H1 (cell line): ENCODE measurements at regions not wholly inside any gene's neighbourhood (a gene's known extent, or its start where the extent isn't known, plus 50 kb on each side); places are given as distances from the start of the nearest gene placed in this dataset.

Source experiments
- CTCF ChIA-PET: fragments of 300-600 bp; sonication (Branson Sonifier 250); formaldehyde crosslinking; loops from one replicate; lab custom pipeline; 2021; ENCODE audit not compliant: partially characterized antibody; lab: Charles Lee
- POLR2A ChIA-PET: fragments of 300-600 bp; sonication (Branson Sonifier 250); formaldehyde crosslinking; loops from one replicate; lab custom pipeline; 2021; ENCODE audit warnings: inconsistent platforms; ENCODE audit not compliant: partially characterized antibody; lab: Charles Lee
- DNase-seq, 2 experiments: peaks; one replicate each; pipeline versions ENCODE4 v3.0.0 to v3.0.0-alpha.2; 2010 to 2022; ENCODE audit warnings: low spot score in 2 of 2, low read depth in 1 of 2, mixed read lengths in 1 of 2
- FAIRE-seq: peaks from 2 replicates; lab custom pipeline; 2011; peaks lifted over from hg19 to GRCh38; lab: Jason Lieb, UNC
- H2AFZ ChIP-seq: 2 replicates; pipeline ENCODE4 v1.8.1; 2012; ENCODE audit warnings: low read length, inconsistent platforms
- H2AK5ac ChIP-seq: 2 replicates; pipeline ENCODE4 v1.6.1; 2013; ENCODE audit warnings: low read depth, low read length
- H2BK120ac ChIP-seq: replicated peaks from 2 replicates; pipeline ENCODE3; 2013; ENCODE audit warnings: low read depth, low read length, inconsistent platforms
- H2BK12ac ChIP-seq: 2 replicates; pipeline ENCODE4 v1.6.1; 2013; ENCODE audit warnings: low read depth, low read length
- H2BK15ac ChIP-seq: 2 replicates; pipeline ENCODE4 v1.6.1; 2013; ENCODE audit warnings: low read length
- H2BK20ac ChIP-seq: 2 replicates; pipeline ENCODE4 v1.6.1; 2013; ENCODE audit warnings: low read length
- H2BK5ac ChIP-seq: 2 replicates; pipeline ENCODE4 v1.6.1; 2013; ENCODE audit warnings: low read depth, low read length
- H3K14ac ChIP-seq: 2 replicates; pipeline ENCODE4 v1.6.1; 2013; ENCODE audit warnings: inconsistent platforms; ENCODE audit not compliant: insufficient read length
- H3K18ac ChIP-seq: 2 replicates; pipeline ENCODE4 v1.6.1; 2013; ENCODE audit warnings: low read length; ENCODE audit errors: extremely low read depth
- H3K23ac ChIP-seq: 2 replicates; pipeline ENCODE4 v1.6.1; 2013; ENCODE audit warnings: inconsistent platforms; ENCODE audit not compliant: insufficient read length
- H3K23me2 ChIP-seq: 2 replicates; pipeline ENCODE4 v1.6.1; 2013; ENCODE audit warnings: low read depth, low read length
- H3K27ac ChIP-seq: 2 replicates; pipeline ENCODE4 v1.6.1; 2011; ENCODE audit warnings: low read depth, low read length, inconsistent platforms
- H3K27me3 ChIP-seq, 4 experiments: replicated peaks in 1 of 4; 1 replicate in 1 of 4; 2 replicates in 3 of 4; pipeline versions ENCODE4 v1.6.1 to v1.8.1; 2011 to 2013; ENCODE audit warnings: low read length in 3 of 4, mild to moderate bottlenecking in 3 of 4, inconsistent platforms in 2 of 4, mixed read lengths in 2 of 4, moderate library complexity in 1 of 4; ENCODE audit not compliant: control insufficient read depth in 3 of 4, insufficient read depth in 3 of 4; ENCODE audit errors: extremely low read depth in 1 of 4
- H3K36me3 ChIP-seq, 4 experiments: 2 replicates each; pipeline versions ENCODE4 v1.6.1 to v1.8.1; 2011 to 2013; ENCODE audit warnings: mild to moderate bottlenecking in 4 of 4, low read length in 3 of 4, moderate library complexity in 2 of 4, control low read depth in 1 of 4, inconsistent platforms in 1 of 4; ENCODE audit not compliant: insufficient read depth in 4 of 4, control insufficient read depth in 2 of 4
- H3K4ac ChIP-seq: replicated peaks from 2 replicates; pipeline ENCODE3; 2013; ENCODE audit warnings: low read length, low read depth, mixed read lengths, inconsistent platforms; ENCODE audit not compliant: insufficient read length
- H3K4me1 ChIP-seq, 4 experiments: replicated peaks in 1 of 4; 1 replicate in 1 of 4; 2 replicates in 3 of 4; pipeline versions ENCODE4 v1.6.1 to v1.8.1; 2011 to 2013; ENCODE audit warnings: low read length in 3 of 4, inconsistent platforms in 2 of 4, mixed read lengths in 1 of 4; ENCODE audit not compliant: insufficient read depth in 4 of 4, control insufficient read depth in 3 of 4
- H3K4me2 ChIP-seq, 2 experiments: 2 replicates each; pipeline versions ENCODE4 v1.6.1 to v1.8.1; 2011 to 2013; ENCODE audit warnings: low read depth in 2 of 2, low read length in 2 of 2, control low read depth in 1 of 2, inconsistent platforms in 1 of 2, mild to moderate bottlenecking in 1 of 2; ENCODE audit not compliant: insufficient read depth in 1 of 2
- H3K4me3 ChIP-seq, 4 experiments: fragments of 200-600, 300-600 bp in 1 of 4; sonication (generic), shearing (Covaris generic), sonication (Bioruptor Twin) in 1 of 4; 2 replicates each; pipeline versions ENCODE4 v1.5.1 to v1.8.1; 2011 to 2016; ENCODE audit warnings: low read length in 4 of 4, low read depth in 3 of 4, control low read depth in 2 of 4, inconsistent platforms in 2 of 4, mild to moderate bottlenecking in 2 of 4, mixed read lengths in 1 of 4, moderate library complexity in 1 of 4; ENCODE audit not compliant: insufficient read depth in 2 of 4; ENCODE audit errors: extremely low read depth in 1 of 4
- H3K56ac ChIP-seq: replicated peaks from 2 replicates; pipeline ENCODE3; 2013; ENCODE audit warnings: low read depth, mild to moderate bottlenecking, mixed read lengths, low read length, inconsistent platforms; ENCODE audit not compliant: insufficient read length
- H3K79me1 ChIP-seq: 2 replicates; pipeline ENCODE4 v1.6.1; 2013; ENCODE audit warnings: low read depth, low read length, control low read depth
- H3K79me2 ChIP-seq, 2 experiments: 2 replicates each; pipeline versions ENCODE4 v1.6.1 to v1.8.1; 2012 to 2013; ENCODE audit warnings: low read length in 2 of 2, mild to moderate bottlenecking in 2 of 2, inconsistent platforms in 1 of 2; ENCODE audit not compliant: insufficient read depth in 2 of 2, control insufficient read depth in 1 of 2
- H3K9ac ChIP-seq, 4 experiments: replicated peaks in 1 of 4; 1 replicate in 1 of 4; 2 replicates in 3 of 4; pipeline versions ENCODE4 v1.6.1 to v1.8.1; 2011 to 2013; ENCODE audit warnings: low read depth in 3 of 4, low read length in 3 of 4, control low read depth in 2 of 4, mild to moderate bottlenecking in 2 of 4, moderate library complexity in 2 of 4, inconsistent platforms in 1 of 4; ENCODE audit errors: extremely low read depth in 1 of 4
- H3K9me3 ChIP-seq, 2 experiments: 2 replicates each; pipeline versions ENCODE4 v1.6.1 to v1.8.1; 2012 to 2013; ENCODE audit warnings: mild to moderate bottlenecking in 2 of 2, moderate library complexity in 2 of 2, control low read depth in 1 of 2, inconsistent platforms in 1 of 2, low read depth in 1 of 2, low read length in 1 of 2, mixed read lengths in 1 of 2; ENCODE audit not compliant: insufficient read depth in 2 of 2
- H4K20me1 ChIP-seq, 2 experiments: replicated peaks in 1 of 2; 2 replicates each; pipeline versions ENCODE3 to v1.8.1; 2011 to 2013; ENCODE audit warnings: inconsistent platforms in 2 of 2, low read length in 2 of 2, mild to moderate bottlenecking in 1 of 2; ENCODE audit not compliant: insufficient read depth in 2 of 2, control insufficient read depth in 1 of 2
- H4K5ac ChIP-seq: 2 replicates; pipeline ENCODE4 v1.6.1; 2013; ENCODE audit warnings: low read length, low read depth, mixed read lengths, inconsistent platforms; ENCODE audit not compliant: insufficient read length
- H4K8ac ChIP-seq: 2 replicates; pipeline ENCODE4 v1.8.0; 2013; ENCODE audit warnings: mild to moderate bottlenecking, moderate library complexity, low read length, inconsistent platforms; ENCODE audit not compliant: insufficient read depth; ENCODE audit errors: extremely low read depth
- H4K91ac ChIP-seq: replicated peaks from 2 replicates; pipeline ENCODE3; 2013; ENCODE audit warnings: low read length, mixed read lengths, inconsistent platforms; ENCODE audit not compliant: insufficient read length
- CTCF ChIP-seq, 3 experiments: IDR thresholded peaks; 1 replicate in 2 of 3; 2 replicates in 1 of 3; pipeline versions ENCODE4 v1.5.1 to v1.6.1; 2011; ENCODE audit warnings: low read length in 3 of 3, mild to moderate bottlenecking in 3 of 3, inconsistent platforms in 2 of 3, low read depth in 1 of 3, moderate library complexity in 1 of 3; ENCODE audit not compliant: insufficient read depth in 1 of 3; ENCODE audit errors: control extremely low read depth in 1 of 3
- TAF1 ChIP-seq: IDR thresholded peaks from 2 replicates; pipeline ENCODE4 v1.6.1; 2011; ENCODE audit warnings: mild to moderate bottlenecking, low read depth, low read length
- WGBS, 2 experiments: shearing (Covaris generic) in 1 of 2; methylation state at CpG; one replicate each; pipeline versions ENCODE4 v1.1.6 to v1.1.7; 2013 to 2015; ENCODE audit warnings: low lambda C conversion rate in 2 of 2, mixed read lengths in 2 of 2, inconsistent platforms in 1 of 2, low coverage in 1 of 2, missing lambda C conversion rate in 1 of 2; ENCODE audit not compliant: insufficient replicate concordance in 2 of 2, insufficient coverage in 1 of 2, insufficient read length in 1 of 2; ENCODE audit errors: extremely low coverage in 1 of 2, missing lambda C conversion rate in 1 of 2; 5-methylcytosine and 5-hydroxymethylcytosine counted together

- H4K5ac ChIP-seq, result no peak overlapping the region
- no peak overlapping the region for H3K56ac ChIP-seq
- H3K9me3 ChIP-seq, result no peaks in the 10 kb centered on the region
- no peaks in the 10 kb centered on the region for H3K23me2 ChIP-seq
- no peaks in the 10 kb centered on the region for H3K27me3 ChIP-seq
- no peak overlapping the region for H2BK5ac ChIP-seq
- no peak overlapping the region for H2AK5ac ChIP-seq
- no peaks in the 10 kb centered on the region for H3K4me1 ChIP-seq
- no peak overlapping the region for H3K9ac ChIP-seq
- H2BK20ac ChIP-seq, result no peak overlapping the region
- H3K79me1 ChIP-seq, result no peaks in the 10 kb centered on the region
- H2AFZ ChIP-seq, result no peak overlapping the region
- FAIRE-seq (no peak), DNase-seq (no peak)
- no peak overlapping the region for H3K27ac ChIP-seq
- CTCF ChIA-PET, result interaction anchor here (0.7 to 1.0 kb wide), 2 partner anchors 155 to 236 kb away, joined by 3 to 4 read pairs; no protein-coding TSS in a partner anchor
- POLR2A ChIA-PET, result no interaction called here
- no peak overlapping the region for H3K4me3 ChIP-seq
- WGBS, 2 experiments, result 86% methylated on average over 6 of the region's 6 CpGs; no CpG with 5 or more reads in 1 of the 2 experiments
- no peaks in the 10 kb centered on the region for H4K20me1 ChIP-seq
- no peak for TF ChIP-seq TAF1
- peak in 1 of 3 experiments; percentile 14; a peak in 1 of 4 replicates for TF ChIP-seq CTCF (IDR thresholded peaks at IDR 0.05; ENCODE audit: control extremely low read depth in 1 of 3, insufficient read depth in 1 of 3, low read depth in 1 of 3, low read length in 3 of 3)
- no peaks in the 10 kb centered on the region; a peak in 1 of 8 replicates for H3K36me3 ChIP-seq
- no peak overlapping the region for H3K23ac ChIP-seq
- no peak overlapping the region for H4K8ac ChIP-seq
- H4K91ac ChIP-seq, result no peak overlapping the region
- no peak overlapping the region for H2BK12ac ChIP-seq
- H3K4ac ChIP-seq, result no peak overlapping the region
- H3K18ac ChIP-seq, result no peak overlapping the region
- H2BK15ac ChIP-seq, result no peak overlapping the region
- H2BK120ac ChIP-seq, result no peak overlapping the region
- H3K4me2 ChIP-seq, result no peak overlapping the region
- no peaks in the 10 kb centered on the region for H3K79me2 ChIP-seq
- no peak overlapping the region for H3K14ac ChIP-seq
These were observed 678.5 kb downstream of the NR2F2 start for GRCh38 chr15:97009031-97009431.
